HepG2 (cell line): ENCODE measurements at regions not wholly inside any gene's neighbourhood (a gene's known extent, or its start where the extent isn't known, plus 50 kb on each side); places are given as distances from the start of the nearest gene placed in this dataset.
A peak's percentile ranks its signal among the peaks of the same experiment; 100 is the strongest.

Experiments used
- ATAC-seq: fragments of 200-7000 bp; cut with Tn5 transposase; 3 replicates; pipeline ENCODE4 v1.9.1; 2020; ENCODE audit warnings: mild to moderate bottlenecking, moderate library complexity
- BruUV-seq: library from RNA; stranded (reverse); fragments of 400-500 nt; replicated peaks from 2 replicates; lab custom pipeline; 2021; lab: Mats Ljungman, UMichigan
- CTCF ChIA-PET: fragments of 300-600 bp; formaldehyde crosslinking; extraction: SDS; loops from one replicate; lab custom pipeline; 2021; ENCODE audit warnings: low total read pairs, inconsistent platforms, low intra/inter-chr PET ratio; lab: Yijun Ruan, JAX
- POLR2A ChIA-PET: fragments of 350-600 bp; sonication (Branson Sonifier 250); formaldehyde crosslinking; loops from one replicate; lab custom pipeline; 2020; ENCODE audit warnings: antibody characterized with exemption, inconsistent platforms; lab: Yijun Ruan, JAX
- DNase-seq: peaks from one replicate; pipeline ENCODE4 v3.0.0-alpha.2; 2015; ENCODE audit warnings: low spot score
- FAIRE-seq: peaks from 3 replicates; lab custom pipeline; 2011; peaks lifted over from hg19 to GRCh38; lab: Jason Lieb, UNC
- H2AFZ ChIP-seq: one replicate; pipeline ENCODE4 v1.6.1; 2011; ENCODE audit warnings: low read length, inconsistent platforms
- H3K27ac ChIP-seq: fragments of 300-600 bp; 3 replicates; pipeline ENCODE4 v1.8.0; 2011; ENCODE audit warnings: mixed run types, mild to moderate bottlenecking, mixed read lengths, low read length, inconsistent platforms; ENCODE audit not compliant: insufficient read depth; ENCODE audit errors: extremely low read length
- H3K27me3 ChIP-seq, 2 experiments: fragments of 200-600 bp in 1 of 2; 2 replicates in 1 of 2; 3 replicates in 1 of 2; pipeline versions ENCODE4 v1.6.0 to v1.8.0; 2011; ENCODE audit warnings: low read length in 2 of 2, mild to moderate bottlenecking in 2 of 2, moderate library complexity in 2 of 2, inconsistent platforms in 1 of 2; ENCODE audit not compliant: insufficient read depth in 2 of 2, control insufficient read depth in 1 of 2
- H3K36me3 ChIP-seq, 2 experiments: fragments of 200-600 bp in 1 of 2; replicated peaks in 1 of 2; 2 replicates in 1 of 2; 3 replicates in 1 of 2; pipeline versions ENCODE4 v1.5.1 to v1.8.0; 2011; ENCODE audit warnings: low read length in 2 of 2, inconsistent platforms in 1 of 2; ENCODE audit not compliant: insufficient read depth in 2 of 2, control insufficient read depth in 1 of 2
- H3K4me1 ChIP-seq: 2 replicates; pipeline ENCODE4 v1.5.1; 2012; ENCODE audit warnings: low read length, inconsistent platforms; ENCODE audit not compliant: insufficient read depth
- H3K4me2 ChIP-seq: 2 replicates; pipeline ENCODE4 v1.6.0; 2011; ENCODE audit warnings: low read depth, low read length, inconsistent platforms
- H3K4me3 ChIP-seq, 3 experiments: fragments of 200-600 bp in 1 of 3; sonication (generic), shearing (Covaris generic) in 1 of 3; replicated peaks in 1 of 3; 2 replicates each; pipeline ENCODE4 v1.5.1; 2011 to 2016; ENCODE audit warnings: low read length in 3 of 3, inconsistent platforms in 2 of 3, low read depth in 2 of 3, mild to moderate bottlenecking in 2 of 3, control low read depth in 1 of 3, mixed read lengths in 1 of 3; ENCODE audit not compliant: insufficient read depth in 1 of 3
- H3K79me2 ChIP-seq: one replicate; pipeline ENCODE4 v1.6.1; 2011; ENCODE audit warnings: low read length, inconsistent platforms; ENCODE audit not compliant: insufficient read depth
- H3K9ac ChIP-seq: 2 replicates; pipeline ENCODE4 v1.6.0; 2011; ENCODE audit warnings: mild to moderate bottlenecking, low read depth, low read length, inconsistent platforms; ENCODE audit not compliant: insufficient read depth
- H3K9me3 ChIP-seq: 2 replicates; pipeline ENCODE4 v1.5.1; 2012; ENCODE audit warnings: mild to moderate bottlenecking, low read length
- H4K20me1 ChIP-seq: 2 replicates; pipeline ENCODE4 v1.6.0; 2011; ENCODE audit warnings: inconsistent platforms, mild to moderate bottlenecking, low read length, moderate library complexity; ENCODE audit not compliant: insufficient read depth
- AKAP8 ChIP-seq: sonication (generic); formaldehyde crosslinking; IDR thresholded peaks from 2 replicates; pipeline ENCODE4 v1.5.1; 2020; ENCODE audit warnings: mild to moderate bottlenecking, missing genetic modification reagents
- WGBS: methylation state at CpG from one replicate; pipeline ENCODE4 v1.1.6; 2017; ENCODE audit warnings: low lambda C conversion rate; 5-methylcytosine and 5-hydroxymethylcytosine counted together
- in situ Hi-C: cut with HindIII; loops from 2 replicates; pipeline ENCODE4 v1.10.0; 2017; ENCODE audit warnings: low pct_unique_long_range_greater_than_20kb; ENCODE audit not compliant: extremely low pct_ligation_motif_present
- intact Hi-C: fragments of 100-400 bp; cut with micrococcal nuclease; formaldehyde crosslinking; loops from one replicate; pipeline ENCODE4 v1.10.0; 2022; ENCODE audit not compliant: unreplicated experiment
- TF ChIP-seq, protein P1 (sequence below): sonication (generic); formaldehyde crosslinking; IDR thresholded peaks from 2 replicates; pipeline ENCODE4 v1.5.0; 2020; ENCODE audit warnings: mild to moderate bottlenecking, missing genetic modification reagents, borderline replicate concordance
- TF ChIP-seq, protein P2 (sequence below): fragments of 450-650 bp; IDR thresholded peaks from 2 replicates; pipeline ENCODE4 v1.6.1; 2016

- no peak overlapping the region for H3K27ac ChIP-seq
- no peak overlapping the region for H3K4me2 ChIP-seq
- no peaks in the 10 kb centered on the region for H3K79me2 ChIP-seq
- ATAC-seq (peak; percentile 58), FAIRE-seq (no peak), DNase-seq (no peak)
- ChIA-PET CTCF (no interaction called here), POLR2A (no interaction called here)
- in situ Hi-C loops (no loop called here), intact Hi-C loops (no loop called here)
- H3K4me1 ChIP-seq: peaks cover 18% of the 10 kb centered on the region
- H3K4me3 ChIP-seq: no peak overlapping the region
- H4K20me1 ChIP-seq: no peaks in the 10 kb centered on the region
- BruUV-seq: no TSS peak
- no peak overlapping the region for H2AFZ ChIP-seq
- H3K36me3 ChIP-seq: no peaks in the 10 kb centered on the region
- 22% methylated on average over 5 of the region's 6 CpGs for WGBS
- H3K9me3 ChIP-seq: no peaks in the 10 kb centered on the region
- H3K9ac ChIP-seq: no peak overlapping the region
- no peak for TF ChIP-seq AKAP8 (CRISPR knock-in tag)
- TF ChIP-seq, protein P1, sequence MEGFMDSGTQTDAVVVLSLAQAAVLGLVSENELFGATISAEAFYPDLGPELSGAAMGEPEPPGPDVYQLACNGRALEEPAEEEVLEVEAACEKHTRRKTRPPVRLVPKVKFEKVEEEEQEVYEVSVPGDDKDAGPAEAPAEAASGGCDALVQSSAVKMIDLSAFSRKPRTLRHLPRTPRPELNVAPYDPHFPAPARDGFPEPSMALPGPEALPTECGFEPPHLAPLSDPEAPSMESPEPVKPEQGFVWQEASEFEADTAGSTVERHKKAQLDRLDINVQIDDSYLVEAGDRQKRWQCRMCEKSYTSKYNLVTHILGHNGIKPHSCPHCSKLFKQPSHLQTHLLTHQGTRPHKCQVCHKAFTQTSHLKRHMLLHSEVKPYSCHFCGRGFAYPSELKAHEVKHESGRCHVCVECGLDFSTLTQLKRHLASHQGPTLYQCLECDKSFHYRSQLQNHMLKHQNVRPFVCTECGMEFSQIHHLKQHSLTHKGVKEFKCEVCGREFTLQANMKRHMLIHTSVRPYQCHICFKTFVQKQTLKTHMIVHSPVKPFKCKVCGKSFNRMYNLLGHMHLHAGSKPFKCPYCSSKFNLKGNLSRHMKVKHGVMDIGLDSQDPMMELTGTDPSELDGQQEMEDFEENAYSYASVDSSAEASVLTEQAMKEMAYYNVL (CRISPR knock-in tag): no peak
- TF ChIP-seq, protein P2, sequence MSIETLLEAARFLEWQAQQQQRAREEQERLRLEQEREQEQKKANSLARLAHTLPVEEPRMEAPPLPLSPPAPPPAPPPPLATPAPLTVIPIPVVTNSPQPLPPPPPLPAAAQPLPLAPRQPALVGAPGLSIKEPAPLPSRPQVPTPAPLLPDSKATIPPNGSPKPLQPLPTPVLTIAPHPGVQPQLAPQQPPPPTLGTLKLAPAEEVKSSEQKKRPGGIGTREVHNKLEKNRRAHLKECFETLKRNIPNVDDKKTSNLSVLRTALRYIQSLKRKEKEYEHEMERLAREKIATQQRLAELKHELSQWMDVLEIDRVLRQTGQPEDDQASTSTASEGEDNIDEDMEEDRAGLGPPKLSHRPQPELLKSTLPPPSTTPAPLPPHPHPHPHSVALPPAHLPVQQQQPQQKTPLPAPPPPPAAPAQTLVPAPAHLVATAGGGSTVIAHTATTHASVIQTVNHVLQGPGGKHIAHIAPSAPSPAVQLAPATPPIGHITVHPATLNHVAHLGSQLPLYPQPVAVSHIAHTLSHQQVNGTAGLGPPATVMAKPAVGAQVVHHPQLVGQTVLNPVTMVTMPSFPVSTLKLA: peak; percentile 60
- H3K27me3 ChIP-seq: peaks cover 0 to 8% of the 10 kb centered on the region in 2 experiments; a peak in 1 of 5 replicates
Measured at GRCh38 chr1:117685936-117686806, 80.3 kb downstream of the TENT5C start.
